Ammon's horn (tissue), 1 donor: ENCODE measurements at regions not wholly inside any gene's neighbourhood (a gene's known extent, or its start where the extent isn't known, plus 50 kb on each side); places are given as distances from the start of the nearest gene placed in this dataset.
"Not testable (repeated sequence)": the region's sequence is repeated elsewhere in the genome, so short reads cannot be mapped to it uniquely, and the experiment has no call there.

Experiments
- DNase-seq: peaks from one replicate; pipeline ENCODE4 v3.0.0-alpha.2; 2016; ENCODE audit warnings: low spot score

- no peak for DNase-seq
Observed at GRCh38 chr12:27133022-27133590, 50.7 kb upstream of the C12orf71 start.

DNA sequence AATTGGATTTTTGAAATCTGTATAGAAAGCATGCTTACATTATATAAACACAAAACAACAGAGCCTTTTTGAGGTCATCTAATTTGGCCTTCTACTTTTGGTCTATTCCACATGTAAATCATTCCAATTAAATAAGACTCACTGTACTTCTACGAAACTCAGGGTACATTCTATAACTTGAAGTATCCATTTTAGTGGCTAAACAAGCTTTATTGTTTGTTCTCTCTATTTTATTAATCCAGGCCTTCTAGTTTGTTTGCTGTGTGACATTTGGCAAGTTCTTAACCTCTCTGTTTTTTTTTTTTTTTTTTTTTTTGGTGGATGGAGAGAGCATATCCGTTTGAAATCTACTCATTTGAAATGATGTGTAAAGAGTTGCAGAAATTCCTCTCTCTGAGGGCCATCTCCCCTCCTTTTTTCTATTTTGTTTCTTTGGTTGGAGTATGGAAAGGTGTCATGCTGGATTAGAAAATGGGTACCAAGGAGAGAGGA is 58.1 kb upstream of the C12orf71 start:
- no peak for DNase-seq

DNA sequence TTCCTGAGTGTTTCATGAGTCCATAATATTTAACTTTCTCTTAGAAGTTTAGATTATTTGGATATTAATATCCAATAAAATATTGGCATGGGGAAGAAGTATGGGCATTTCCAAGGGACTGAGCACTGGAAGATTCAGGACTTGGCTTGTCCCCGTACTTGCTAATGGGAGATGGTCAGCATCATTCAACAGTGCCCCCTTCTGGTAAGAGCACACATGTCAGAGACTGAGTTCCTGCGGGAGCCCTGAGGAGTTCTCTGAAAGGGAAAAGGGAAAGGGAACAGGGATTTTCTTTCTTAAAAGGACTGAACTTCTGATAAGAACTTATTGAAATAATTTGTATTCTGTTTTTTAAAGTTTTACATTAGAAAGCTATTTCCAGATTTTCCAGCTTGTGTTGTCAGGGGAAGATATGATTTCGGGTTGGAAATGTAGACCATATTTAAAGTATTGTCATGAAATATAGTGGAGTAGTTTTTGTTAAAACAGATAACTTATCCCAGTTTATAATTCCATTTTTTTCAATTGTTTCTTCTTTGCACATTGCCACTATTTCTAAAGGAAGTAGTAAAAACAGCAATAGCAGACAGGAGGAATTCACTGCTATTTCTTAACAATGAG is 59.8 kb upstream of the C12orf71 start:
- peak; percentile 87 for DNase-seq

GRCh38 chr12:27143256-27144069 is 61.1 kb upstream of the C12orf71 start:
- no peak for DNase-seq

DNA sequence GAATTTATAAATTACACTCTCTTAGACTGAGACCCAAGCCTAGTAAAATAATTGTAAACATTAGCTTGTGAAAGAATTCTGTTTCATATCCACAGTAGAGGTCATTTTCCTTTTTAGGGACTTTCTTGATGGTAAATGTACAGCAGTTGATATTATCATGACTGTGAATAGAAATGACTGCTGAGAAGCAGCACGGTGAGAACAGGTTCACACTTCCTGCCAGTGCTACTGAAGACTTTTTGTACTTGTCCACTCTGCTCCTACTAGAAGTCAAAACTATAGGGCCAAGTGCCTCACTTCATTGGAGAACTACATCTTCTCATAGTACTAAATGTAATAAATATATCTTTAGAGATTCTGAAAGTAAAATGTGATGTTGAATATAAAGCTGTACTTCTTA is 63.3 kb upstream of the C12orf71 start:
- not testable (repeated sequence) for DNase-seq

DNA sequence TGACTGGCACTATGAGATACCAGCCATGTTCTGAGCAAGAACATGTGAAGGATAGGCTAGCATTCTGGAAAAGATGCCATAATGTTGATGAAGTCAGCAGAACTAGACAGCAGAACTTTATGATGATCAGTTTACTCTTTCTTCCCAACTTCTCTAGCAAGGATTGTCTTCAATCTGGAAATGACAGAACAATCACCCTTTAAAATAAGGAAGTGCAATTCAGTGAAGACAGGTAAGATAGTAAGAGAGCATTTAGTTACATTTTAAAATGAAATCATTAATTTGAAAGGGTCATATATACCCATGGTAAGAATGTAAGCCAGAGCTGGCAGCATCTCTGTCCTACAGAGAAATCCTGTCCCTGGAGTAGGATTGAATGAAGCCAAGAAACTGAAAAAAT is 66.0 kb upstream of the C12orf71 start:
- DNase-seq: no peak

GRCh38 chr12:27148791-27149190 is 66.4 kb upstream of the C12orf71 start:
- no peak for DNase-seq

- no peak for DNase-seq
Observed at GRCh38 chr12:27151479-27151878, 69.1 kb upstream of the C12orf71 start.

- DNase-seq: no peak
Observed at GRCh38 chr12:27158297-27158696, 75.9 kb upstream of the C12orf71 start.

GRCh38 chr12:27161458-27162228 is 79.3 kb upstream of the C12orf71 start:
- DNase-seq: no peak

DNA sequence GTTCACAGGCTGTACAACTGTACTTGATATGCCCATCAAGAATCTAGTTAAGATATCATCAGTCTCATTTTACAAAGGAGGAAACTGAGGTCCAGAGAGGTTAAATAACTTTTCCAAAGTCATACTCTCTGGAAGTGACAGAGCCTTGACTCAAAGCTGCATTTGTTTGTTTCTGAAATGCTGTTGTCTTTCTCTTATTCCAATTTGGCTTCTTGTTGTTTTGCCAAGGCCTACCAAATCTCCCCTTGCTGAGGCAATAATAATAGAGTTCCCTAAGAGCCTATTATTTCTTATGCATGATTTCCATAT is 79.8 kb upstream of the C12orf71 start:
- no peak for DNase-seq

GRCh38 chr12:27163048-27163715 is 80.8 kb upstream of the C12orf71 start:
- DNase-seq: no peak

DNA sequence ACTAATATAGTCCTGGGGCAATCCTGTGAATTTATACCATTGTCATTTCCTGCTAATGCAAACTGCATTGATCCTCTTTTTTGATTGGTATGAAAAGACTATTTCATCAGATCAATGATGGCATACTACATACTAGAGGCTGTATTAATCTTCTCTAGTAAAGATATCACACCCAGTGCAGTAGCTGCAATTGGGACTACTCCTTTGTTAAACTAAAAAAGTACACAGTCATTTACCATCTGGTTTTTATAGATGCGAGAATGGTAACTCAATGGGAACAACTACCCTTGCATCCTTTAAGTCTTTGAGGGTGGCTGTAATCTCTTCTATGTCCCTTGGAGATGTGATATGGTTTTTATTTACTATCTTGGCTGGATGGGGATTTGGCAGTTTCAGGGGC is 80.2 kb upstream of the STK38L start:
- DNase-seq: no peak

- DNase-seq: no peak
Observed at GRCh38 chr12:27164330-27165040, 79.6 kb upstream of the STK38L start.

DNA sequence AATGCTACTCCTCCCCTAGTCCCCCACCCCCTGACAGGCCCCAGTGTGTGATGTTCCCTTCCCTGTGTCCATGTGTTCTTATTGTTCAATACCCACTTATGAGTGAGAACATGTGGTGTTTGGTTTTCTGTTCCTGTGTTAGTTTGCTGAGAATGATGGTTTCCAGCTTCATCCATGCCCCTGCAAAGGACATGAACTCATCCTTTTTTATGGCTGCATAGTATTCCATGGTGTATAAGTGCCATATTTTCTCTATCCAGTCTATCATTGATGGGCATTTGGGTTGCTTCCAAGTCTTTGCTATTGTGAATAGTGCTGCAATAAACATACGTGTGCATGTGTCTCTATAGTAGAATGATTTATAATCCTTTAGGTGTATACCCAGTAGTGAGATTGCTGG is 78.1 kb upstream of the STK38L start:
- not testable (repeated sequence) for DNase-seq

DNA sequence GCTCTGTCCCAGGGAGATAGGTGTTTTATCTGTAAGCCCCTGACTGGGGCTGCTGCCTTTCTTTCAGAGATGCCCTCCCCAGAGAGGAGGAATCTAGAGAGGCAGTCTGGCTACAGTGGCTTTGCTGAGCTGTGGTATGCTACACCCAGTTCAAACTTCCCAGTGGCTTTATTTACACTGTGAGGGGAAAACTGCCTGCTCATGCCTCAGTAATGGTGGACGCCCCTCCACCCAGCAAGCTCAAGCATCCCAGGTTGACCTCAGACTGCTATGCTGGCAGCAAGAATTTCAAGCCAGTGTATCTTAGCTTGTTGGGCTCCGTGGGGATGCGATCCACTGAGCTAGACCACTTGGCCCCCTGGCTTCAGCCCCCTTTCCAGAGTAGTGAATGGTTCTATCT is 72.6 kb upstream of the STK38L start:
- not testable (repeated sequence) for DNase-seq

- DNase-seq: no peak
Observed at GRCh38 chr12:27176765-27177164, 67.3 kb upstream of the STK38L start.

GRCh38 chr12:27177706-27178105 is 66.4 kb upstream of the STK38L start:
- DNase-seq: no peak

DNA sequence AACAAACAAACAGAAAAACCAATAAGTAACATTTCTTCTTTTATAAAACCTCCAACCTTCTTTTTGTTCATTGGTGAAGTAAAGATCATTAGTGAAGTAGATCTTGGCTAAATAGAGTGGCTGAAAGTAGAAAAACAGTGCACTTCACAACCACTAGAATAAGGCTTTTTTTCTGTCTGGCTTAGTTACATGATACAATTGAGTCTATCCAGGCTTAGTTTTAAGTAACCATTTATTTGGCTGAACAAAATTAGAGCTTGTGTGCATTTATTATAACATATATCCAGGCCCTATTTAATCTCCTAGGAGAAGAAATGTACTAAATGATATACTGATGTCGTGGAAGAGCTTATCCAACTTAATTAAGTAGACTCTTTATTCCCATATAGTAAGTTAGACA is 65.8 kb upstream of the STK38L start:
- DNase-seq: no peak

- no peak for DNase-seq
Observed at GRCh38 chr12:27178723-27179399, 65.2 kb upstream of the STK38L start.
